NCI-H446 (cell line): ENCODE measurements at regions not wholly inside any gene's neighbourhood (a gene's known extent, or its start where the extent isn't known, plus 50 kb on each side); places are given as distances from the start of the nearest gene placed in this dataset.

ENCODE experiments used
- DNase-seq, 2 experiments: peaks; one replicate each; lab custom pipeline; 2025; lab: John Stamatoyannopoulos, UW

DNA sequence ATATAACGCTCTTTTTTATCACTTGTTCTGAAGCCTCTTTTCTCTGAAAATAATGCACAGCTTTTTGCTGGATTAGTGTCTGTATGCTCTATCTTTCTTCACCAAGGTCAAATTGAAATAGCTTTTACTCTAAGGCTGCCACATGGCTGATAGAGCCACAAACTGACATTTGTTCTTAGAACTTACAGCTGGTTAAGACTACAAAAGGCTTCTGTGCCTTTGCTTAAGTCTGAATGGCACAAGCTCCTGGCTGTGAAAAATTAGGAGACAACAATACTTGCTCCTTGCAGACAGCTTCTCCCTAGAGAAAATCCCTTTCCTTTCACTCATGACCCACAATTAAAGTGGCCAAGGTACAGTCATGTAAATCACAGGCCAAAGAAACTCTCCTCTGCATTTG, 515.3 kb downstream of the DSC3 start:
- no peak for DNase-seq

DNA sequence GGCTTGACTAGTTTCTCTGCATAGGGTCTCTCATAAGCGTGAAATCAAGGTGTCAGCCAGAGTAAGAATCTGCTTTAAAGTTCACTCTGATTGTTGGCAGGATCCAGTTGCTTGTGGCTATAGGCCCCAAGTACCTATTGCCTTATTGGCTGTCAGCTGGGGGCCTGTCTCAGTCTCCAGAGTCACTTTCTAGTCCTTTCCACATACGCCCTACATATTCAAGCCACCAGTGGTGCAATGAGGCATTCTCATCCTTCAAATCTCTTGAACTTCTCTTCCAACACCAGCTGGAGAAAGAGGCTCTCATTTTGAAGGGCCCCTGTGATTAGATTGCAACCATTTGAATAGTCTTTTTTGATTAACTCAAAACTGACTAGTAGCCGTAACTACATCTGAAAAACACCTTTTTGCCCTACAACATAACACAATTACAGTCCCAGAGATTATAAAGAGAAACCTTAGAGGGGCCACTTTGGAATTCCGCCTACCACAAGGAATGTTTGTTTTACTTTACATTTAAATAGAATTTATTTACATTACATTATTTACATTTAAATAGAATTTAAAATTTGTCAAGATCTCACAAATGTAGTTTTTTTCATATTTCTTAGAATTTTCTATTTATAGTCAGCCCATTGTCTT, 520.1 kb downstream of the DSC3 start:
- DNase-seq = no peak

DNA sequence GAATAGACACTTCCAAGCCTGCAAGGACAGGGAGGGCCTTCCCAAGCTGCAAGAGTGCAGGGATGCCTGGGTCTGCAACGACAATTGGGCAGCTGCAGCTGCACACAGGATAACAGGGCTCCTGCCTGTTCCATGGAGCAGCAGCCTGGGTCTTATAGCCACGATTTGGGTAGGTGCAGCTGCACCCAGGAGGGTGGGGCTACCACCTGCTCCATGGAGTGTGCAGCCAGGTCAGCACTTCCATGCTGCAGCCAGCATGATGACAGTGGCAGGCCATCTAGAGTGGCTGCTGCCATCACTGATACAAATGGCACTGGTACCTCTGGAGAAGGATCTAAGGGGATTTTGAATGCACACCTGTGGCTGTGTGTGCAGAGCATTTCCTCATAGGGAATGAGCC, 528.5 kb downstream of the DSC3 start:
- DNase-seq = no peak

DNA sequence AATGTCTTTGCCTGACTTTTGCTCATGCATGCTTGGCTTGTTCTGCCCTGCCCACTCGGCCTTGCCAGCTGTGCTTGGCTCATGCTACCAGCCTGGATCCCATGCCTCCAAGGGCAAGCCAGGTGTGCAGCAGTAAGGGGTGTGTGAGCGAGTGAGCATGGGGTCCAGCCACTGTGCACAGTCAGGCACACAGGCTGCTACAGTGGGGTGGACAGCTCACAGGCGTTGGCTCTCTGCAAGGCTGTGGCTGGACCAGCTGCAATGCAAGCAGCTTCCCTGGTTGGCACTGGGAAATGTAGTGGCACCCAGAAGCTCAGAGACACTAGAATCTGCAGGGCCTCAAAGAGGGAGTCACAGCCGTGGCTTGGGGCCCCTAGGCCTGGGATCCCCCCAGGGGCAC, 529.7 kb downstream of the DSC3 start:
- no peak for DNase-seq

DNA sequence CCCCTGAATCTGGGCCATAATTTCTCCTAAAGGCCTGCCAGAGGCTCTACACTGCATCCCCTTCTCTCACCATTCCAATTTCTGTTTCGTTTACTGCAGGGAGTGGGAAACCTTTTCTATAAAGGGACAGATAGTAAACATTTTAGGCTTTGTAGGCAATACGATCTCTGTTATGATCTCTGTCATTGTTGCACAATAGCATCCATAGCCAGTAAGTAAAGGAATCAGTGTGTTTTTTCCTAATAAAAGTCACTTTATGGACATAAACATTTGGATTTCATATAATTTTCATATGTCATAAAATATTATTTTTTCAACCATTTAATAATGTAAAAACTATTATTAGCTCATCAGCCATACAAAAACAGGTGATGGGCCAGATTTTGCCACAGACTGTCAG, 531.7 kb downstream of the DSC3 start:
- no peak for DNase-seq

DNA sequence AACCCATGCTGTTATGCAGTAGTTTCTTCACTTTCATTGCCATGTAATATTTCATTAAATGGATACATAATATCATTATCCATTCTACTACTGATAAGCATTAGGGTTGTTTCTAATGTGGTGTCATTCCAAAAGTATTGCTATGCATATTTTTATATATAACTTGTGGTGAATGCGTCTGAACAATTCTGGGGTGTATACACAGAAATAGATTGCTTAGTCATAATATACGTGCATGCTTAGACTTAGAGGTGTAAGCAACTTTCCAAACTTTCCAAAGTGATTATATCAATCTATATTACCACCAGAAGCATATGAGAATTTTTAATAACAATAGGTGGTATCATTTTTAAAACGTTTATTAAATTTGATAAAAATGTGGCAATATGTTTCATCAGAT, 540.9 kb downstream of the DSC3 start:
- no peak for DNase-seq

DNA sequence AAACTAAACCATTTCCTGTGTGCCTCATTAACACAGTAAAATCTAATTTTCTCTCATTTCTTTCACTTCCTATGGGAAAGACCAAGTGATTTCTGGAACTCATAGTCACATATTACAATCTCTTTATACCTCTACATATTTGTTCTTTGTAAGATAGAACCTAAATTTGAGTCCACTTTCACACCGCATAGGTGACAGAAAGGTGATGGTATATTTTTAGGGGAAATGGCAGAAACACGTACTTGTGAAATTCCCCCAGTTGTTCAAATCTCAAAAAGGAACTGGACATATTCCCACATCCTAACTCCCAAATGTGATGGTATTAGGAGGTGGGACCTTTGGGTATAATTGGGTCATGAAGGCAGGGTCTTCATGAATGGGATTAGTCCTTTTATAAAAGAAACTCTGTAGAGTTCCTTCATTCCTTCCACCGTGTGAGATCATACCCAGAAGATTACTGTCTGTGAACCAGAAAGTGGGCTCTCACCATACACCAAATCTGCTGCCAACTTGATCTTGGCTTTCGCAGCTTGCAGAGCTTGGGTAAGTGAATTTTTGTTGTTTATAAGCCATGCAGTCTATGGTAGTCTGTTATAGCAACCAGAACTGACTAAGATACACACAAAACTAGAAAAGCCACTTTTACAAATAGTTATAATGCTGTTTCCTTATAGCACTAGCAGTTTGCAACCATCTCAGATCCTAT, 542.1 kb downstream of the DSC3 start:
- DNase-seq = no peak

DNA sequence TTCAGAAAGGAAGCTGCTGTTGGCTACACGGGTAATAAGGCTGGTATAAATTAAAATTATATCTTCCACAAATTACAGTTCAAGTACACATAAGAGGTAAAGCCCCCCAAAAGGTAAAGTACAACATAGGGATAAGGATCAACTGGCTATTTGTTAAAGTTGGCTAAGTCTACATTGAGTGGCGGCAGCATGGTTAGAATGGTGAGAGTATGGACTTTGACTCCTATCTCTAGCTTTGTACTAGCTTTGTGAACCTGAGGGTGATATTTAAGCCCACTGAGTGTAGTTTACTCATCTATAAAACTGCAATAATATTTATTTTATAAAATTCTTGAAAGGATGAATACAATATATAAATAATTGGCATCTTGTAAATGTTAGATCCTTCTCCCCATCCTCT, 542.8 kb downstream of the DSC3 start:
- no peak for DNase-seq

DNA sequence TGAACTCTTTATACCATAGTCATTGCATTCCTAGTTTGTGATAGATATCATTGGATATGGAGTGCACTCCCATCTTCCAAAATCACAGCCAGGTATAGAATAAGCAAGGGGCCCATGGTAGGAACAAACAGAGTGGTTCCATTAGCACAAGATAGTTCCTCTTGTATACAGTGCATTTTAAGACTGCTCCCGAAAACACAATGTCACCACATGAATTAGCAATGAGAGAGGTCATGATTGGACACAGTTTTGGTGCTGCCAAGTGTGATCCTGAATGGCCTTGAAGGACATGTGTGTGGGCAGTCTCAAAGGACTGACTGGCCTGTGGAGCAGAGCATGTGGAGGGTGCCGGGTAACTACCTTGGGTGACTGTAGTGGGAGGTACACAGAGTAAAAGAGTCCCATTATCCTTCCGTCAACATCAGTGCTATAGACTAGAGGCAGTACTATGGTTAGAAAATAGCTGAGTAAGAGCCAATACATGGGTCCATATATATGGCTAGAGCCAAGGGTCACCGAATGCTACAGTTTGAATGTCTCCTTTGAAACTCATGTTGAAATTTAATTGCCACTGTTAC, 549.9 kb downstream of the DSC3 start:
- no peak for DNase-seq

DNA sequence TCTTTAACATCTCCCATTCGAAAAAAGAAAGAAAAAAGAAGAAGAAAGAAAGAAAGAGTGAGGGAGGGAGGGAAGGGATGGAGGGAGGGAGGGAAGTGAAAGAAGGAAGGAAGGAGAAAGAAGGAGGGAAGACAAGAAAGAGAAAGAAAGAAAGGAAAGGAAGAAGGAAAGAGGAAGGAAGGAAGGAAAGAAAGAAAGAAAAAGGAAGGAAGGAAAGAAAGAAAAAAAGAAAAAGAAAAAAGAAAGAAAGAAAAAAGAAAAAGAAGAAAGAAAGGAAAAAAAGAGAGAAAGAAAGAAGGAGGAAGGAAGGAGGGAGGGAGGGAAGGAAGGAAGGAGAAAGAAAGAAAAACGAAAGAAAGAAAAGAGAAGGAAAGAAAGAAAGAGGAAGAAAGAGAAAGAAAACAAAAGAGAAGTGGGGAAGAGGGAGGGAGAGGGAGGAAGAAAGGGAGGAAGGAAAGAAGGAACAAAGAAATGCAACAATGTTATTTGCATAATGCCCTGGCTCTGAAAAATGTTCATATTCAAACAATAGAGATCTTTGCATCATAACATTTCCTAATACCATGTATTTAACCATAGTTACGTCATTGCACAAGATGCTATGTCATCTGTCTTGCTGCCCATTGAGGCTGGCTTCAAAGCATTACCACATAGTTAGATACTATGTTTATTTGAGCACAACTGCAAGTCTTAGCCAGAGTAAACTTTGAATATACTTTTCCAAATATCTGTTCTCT, 550.6 kb downstream of the DSC3 start:
- no peak for DNase-seq

DNA sequence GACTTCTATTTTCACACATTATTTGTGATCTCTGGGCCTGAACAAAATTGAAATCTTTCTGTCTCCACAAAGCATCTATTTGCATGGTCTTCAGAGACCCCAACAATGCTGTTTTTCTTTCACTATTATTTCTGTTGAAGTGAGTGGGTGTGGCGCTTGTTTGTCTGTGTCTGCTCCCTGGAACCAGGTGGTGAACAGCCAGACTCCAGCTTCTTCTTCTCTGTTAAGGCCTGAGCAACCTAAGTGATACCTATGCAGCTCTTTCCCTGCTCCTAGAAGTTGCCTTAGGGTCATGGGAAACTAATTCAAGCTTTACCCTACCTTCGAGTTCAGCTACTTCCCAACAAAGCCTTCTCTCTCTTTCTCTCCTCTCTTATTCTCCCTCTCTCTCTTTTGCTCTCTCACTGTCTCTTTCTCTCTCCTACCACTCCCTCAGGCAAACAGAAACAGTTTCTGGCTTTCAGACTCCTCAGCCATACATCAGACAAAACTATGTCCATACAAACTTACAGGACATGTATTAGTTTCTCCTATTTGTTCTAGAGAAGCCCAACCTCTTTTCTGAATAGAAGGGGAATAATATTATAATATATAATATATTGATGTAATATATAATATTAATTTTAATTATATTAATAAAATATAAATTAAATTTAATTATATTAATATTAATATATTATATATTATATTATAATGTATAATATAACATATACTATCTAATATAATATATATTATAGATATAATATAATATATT, 552.5 kb downstream of the DSC3 start:
- DNase-seq = no peak

DNA sequence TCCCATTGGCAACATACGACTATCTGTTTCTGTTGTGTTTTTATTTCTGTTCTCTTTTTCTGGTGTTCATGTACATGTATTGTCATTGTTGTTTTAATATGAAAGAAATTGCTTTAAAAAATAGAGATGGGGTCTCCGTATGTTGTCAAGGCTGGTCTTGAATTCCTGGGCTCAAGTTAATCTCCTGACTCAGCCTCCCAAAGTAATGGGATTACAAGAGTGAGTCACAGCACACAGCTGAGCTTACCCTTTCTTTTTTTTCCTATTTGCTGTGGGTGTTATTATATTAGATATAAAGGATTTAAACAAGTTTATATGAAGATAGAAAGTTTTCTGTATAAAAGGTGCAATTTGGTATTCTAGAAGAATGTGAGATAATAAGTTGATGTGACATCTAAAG, 554.6 kb downstream of the DSC3 start:
- DNase-seq = no peak

DNA sequence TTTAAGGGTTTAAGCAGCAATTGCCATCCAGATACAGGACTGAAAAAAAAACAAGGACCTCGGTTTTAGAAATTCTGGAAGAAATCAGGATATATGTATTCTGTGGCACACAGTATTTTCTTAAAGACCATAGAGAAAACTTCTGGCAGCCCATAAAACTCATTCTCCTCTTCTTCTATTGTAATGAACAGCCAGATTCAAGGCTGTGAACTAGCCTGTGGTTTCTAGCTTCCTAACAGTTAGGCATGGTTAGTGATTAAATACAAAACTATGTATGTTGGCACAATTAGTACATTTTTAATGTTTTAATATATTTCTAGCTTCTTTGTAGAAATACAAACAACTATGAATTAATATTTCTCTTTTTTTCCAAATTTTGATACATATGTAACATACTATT, 555.7 kb downstream of the DSC3 start:
- no peak for DNase-seq

DNA sequence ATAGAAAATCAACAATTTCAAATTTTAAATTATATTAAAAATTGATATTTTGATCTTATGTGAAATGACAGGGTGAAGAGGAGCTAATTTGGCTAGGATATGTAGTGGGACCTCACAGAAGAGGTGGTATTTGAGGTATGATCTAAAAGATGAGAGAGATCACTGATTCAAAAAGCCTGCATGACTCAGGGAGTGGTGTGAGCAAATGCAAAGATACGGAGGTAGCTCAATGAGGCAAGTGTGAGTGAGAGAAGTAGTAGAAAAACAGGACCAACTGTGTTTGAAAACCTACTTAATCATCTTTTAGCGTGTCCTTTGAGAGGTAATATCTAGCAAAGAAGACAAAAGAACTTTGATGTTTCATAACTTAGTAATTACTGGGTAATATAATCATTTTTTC, 557.5 kb downstream of the DSC3 start:
- no peak for DNase-seq

DNA sequence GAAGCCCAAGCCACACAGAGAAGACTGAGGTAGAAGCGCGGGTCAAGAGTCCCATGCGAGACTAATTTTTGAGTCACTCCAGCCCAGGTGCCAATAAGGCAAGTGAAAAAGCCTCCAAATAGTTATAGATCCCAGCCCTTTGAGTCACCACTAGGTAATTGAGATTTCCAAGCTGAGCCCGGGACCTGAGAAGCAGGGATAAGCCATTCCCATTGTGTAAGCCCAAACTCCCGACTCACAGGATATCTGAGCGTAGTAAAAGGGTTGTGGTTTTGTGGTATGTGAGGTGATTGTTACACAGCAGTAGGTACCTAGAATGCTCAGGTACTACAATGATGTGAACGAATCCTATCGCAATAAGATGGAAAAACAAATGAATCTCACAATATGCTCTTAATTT, 560.7 kb downstream of the DSC3 start:
- no peak for DNase-seq

DNA sequence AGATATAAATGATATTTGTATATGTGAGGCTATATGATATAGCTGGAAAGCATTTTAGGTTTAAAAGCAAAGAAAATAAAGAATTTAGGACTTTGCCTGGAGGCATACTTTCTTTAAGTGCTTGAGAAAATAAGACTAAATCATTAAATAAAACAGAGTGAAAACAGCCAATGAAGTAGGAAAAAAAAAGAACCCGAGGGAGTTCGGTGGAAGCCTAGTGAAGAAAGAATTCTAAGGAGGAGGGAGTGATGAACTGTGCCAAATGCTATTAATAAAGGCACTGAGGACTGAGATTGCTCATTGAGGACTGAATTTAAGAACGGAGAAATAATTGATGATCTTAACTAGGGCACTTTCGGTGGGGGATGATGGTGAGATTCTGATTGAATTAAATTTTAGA, 573.5 kb downstream of the DSC3 start:
- DNase-seq = no peak

DNA sequence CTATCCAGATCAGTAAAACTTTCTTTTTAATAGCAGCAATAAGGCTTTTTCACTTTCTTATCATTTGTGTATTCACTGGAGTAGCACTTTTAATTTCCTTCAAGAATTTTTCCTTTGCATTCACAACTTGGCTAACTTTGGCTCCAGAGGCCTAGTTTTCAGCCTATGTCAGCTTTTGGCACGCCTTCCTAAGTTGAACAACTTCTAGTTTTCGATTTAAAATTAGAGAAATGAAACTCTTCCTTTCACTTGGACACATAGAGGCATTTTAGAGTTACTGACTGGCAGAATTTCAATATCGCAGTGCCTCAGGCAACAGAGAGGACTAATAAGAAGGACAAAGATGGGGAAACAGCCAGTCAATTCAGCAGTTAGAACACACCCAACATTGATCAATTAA, 577.4 kb downstream of the DSC3 start:
- DNase-seq = no peak

DNA sequence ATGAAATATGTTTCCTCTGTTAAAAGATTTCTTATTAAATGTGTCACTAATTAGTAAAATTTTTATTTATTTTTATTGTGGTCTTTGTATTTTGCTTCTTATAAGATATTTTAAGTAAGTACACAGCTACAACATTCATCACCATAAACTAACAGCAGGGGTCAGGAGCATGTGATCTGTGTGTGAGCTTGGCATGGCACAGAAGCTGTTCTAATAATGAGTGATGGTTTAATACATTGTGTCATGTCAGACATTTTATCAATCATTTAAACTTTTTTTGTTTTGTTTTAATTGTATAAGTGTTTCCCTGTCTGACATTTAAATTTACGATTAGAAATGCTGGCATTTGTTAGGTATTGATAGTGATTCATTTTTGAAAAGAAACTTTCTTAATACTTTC, 585.4 kb downstream of the DSC3 start:
- no peak for DNase-seq

DNA sequence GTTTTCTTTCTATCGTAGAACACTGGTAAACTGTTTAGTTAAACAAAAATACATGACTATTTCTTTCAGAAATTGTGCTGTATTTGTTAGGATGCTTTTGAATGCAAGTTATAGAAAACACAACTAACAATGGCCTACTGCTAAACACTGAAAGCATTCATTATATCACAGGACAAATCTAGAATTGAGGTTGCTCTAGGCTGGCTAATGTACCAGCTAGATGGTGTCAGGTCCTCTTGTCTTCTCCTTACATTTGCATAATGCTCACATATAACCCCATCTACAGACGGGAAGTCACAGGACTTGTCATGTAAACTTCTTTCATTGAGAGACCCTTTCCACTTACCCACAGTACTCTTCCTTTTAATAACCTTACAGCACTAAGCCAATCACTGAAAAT, 586.8 kb downstream of the DSC3 start:
- DNase-seq = no peak

DNA sequence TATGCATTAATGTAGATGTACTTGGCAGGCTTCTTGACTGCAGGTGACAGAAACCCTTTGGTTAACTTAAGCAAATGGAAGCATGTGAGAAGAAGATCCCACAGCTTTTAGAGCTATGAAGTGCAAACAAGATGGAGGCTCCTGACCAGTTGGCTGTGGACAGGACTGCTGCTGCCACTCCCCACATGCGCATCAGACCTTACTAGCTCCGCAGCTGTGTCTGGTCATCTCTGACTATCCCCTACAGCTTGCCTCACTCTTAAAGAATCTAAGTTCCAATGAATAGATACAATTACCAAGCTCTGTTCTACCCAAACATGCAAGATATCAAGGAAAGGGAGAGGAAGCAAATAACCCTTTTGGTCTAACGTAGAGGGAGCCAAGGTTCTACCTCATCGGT, 587.6 kb downstream of the DSC3 start:
- DNase-seq = no peak

DNA sequence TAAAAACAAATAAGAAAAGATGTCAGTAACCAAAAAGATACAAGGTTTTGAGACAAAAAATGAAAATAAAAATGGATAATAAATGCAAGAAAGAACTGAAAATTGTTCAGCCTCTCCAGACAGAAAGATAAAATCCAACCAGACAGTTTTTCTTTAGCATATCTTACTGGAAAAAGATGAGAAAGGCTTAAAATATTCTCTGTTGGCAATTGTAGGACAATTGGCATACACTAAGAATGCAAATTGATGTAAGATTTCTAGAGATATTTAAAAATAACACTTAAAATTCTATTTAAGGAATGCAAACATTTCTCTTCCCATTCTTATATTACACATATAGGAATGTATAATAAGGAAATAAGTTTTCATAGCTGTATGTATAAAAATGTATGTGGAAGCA, 590.6 kb downstream of the DSC3 start:
- no peak for DNase-seq

DNA sequence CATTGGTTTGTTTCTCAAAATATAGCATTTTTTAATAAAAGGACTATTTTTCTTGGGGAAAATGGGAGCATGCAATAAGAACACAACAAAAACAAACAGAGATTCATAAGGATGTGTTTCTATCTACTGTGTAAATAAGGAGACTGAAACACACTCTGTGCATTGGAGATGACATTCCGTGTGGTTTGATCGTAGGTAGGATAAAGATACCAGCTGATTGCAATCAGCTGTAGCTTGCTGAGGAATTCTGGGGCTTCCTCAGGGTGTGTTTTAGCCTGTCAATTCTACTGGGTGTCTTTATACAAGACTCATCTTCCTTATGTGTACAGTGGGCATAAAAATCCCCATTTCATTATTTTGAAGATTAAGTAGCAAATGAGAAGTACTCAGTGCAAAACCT, 591.6 kb downstream of the DSC3 start:
- no peak for DNase-seq
